Ishikawa (cell line): ENCODE measurements at regions not wholly inside any gene's neighbourhood (a gene's known extent, or its start where the extent isn't known, plus 50 kb on each side); places are given as distances from the start of the nearest gene placed in this dataset.

Experiments used
- CREB1 ChIP-seq: IDR thresholded peaks from 2 replicates; pipeline ENCODE4 v1.6.1; 2012; ENCODE audit warnings: low read depth
- EGR1 ChIP-seq: IDR thresholded peaks from 2 replicates; pipeline ENCODE4 v1.6.1; 2012
- EP300 ChIP-seq: IDR thresholded peaks from 2 replicates; pipeline ENCODE4 v1.6.1; 2012; ENCODE audit warnings: borderline replicate concordance
- MAX ChIP-seq: IDR thresholded peaks from 2 replicates; pipeline ENCODE4 v1.6.1; 2012
- RAD21 ChIP-seq: IDR thresholded peaks from 2 replicates; pipeline ENCODE4 v1.6.1; 2012; ENCODE audit warnings: low read depth
- REST ChIP-seq: IDR thresholded peaks from 2 replicates; pipeline ENCODE4 v1.6.1; 2012; ENCODE audit warnings: low read depth, mild to moderate bottlenecking
- TAF1 ChIP-seq: IDR thresholded peaks from 2 replicates; pipeline ENCODE4 v1.6.1; 2012; ENCODE audit warnings: low read depth, mild to moderate bottlenecking
- TCF12 ChIP-seq: IDR thresholded peaks from 2 replicates; pipeline ENCODE4 v1.6.1; 2012; ENCODE audit warnings: low read depth
- USF1 ChIP-seq: IDR thresholded peaks from 2 replicates; pipeline ENCODE4 v1.6.1; 2012

- TF ChIP-seq RAD21 (no peak), REST (no peak), MAX (no peak), USF1 (no peak), EP300 (no peak), CREB1 (no peak), TCF12 (no peak), TAF1 (no peak), EGR1 (no peak)
Observed at GRCh38 chr15:24764375-24765171, 89.0 kb downstream of the NPAP1 start.
